T47D (cell line): ENCODE measurements at regions not wholly inside any gene's neighbourhood (a gene's known extent, or its start where the extent isn't known, plus 50 kb on each side); places are given as distances from the start of the nearest gene placed in this dataset.
A peak's percentile ranks its signal among the peaks of the same experiment; 100 is the strongest.

Experiments used
- DNase-seq, 2 experiments: peaks; one replicate each; pipeline versions ENCODE4 v3.0.0 to v3.0.0-alpha.2; 2011 to 2012; ENCODE audit warnings: low read depth in 1 of 2, low spot score in 1 of 2
- JUND ChIP-seq: IDR thresholded peaks from 2 replicates; pipeline ENCODE4 v1.6.1; 2012; ENCODE audit warnings: low read depth
- in situ Hi-C: cut with HindIII; loops from 2 replicates; pipeline ENCODE4 v1.10.0; 2016; ENCODE audit warnings: low sequenced_read_pairs, low pct_unique_long_range_greater_than_20kb

DNA sequence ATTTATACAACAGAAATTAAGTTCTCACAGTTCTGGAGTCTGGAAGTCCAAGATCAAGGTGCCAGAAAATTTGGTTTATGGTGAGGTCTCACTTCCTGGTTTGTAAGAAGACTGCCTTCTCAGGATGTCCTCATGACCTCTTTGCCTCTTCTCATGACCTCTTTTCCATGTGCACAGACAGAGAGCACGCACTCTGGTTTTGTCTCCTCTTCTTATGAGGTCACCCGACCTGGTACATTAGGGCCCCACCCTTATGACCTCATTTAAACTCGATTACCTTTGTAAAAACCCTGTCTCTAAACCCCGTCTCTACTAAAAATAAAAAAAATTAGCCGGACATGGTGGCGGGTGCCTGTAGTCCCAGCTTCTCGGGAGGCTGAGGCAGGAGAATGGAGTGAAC, 155.9 kb downstream of the KIT start:
- no peak for TF ChIP-seq JUND
- no peak for DNase-seq
- in situ Hi-C loops = no loop called here

- no peak for TF ChIP-seq JUND
- DNase-seq = no peak
- in situ Hi-C loops = no loop called here
Measured at GRCh38 chr4:54806351-54806750, 148.6 kb downstream of the KIT start.

DNA sequence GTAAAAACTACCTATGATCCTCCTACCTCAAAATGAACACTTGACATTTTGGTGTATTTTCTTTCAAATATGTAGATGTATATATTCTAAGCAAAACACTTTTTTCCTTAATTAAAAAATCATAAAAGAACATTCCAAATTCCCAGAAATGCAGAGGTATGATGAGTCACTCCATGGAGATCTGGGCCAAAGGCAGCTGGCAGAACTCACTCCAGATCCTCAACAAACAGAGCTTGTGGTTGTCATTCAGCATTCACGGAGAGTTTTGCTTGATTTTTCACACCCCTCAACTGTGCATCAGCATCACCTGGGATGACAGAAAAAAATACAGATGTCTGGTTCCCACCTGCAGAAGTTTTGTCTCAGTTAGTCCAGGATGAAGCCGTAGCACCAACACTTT, 144.6 kb downstream of the KIT start:
- DNase-seq = no peak
- TF ChIP-seq JUND = no peak
- in situ Hi-C loops = no loop called here

DNA sequence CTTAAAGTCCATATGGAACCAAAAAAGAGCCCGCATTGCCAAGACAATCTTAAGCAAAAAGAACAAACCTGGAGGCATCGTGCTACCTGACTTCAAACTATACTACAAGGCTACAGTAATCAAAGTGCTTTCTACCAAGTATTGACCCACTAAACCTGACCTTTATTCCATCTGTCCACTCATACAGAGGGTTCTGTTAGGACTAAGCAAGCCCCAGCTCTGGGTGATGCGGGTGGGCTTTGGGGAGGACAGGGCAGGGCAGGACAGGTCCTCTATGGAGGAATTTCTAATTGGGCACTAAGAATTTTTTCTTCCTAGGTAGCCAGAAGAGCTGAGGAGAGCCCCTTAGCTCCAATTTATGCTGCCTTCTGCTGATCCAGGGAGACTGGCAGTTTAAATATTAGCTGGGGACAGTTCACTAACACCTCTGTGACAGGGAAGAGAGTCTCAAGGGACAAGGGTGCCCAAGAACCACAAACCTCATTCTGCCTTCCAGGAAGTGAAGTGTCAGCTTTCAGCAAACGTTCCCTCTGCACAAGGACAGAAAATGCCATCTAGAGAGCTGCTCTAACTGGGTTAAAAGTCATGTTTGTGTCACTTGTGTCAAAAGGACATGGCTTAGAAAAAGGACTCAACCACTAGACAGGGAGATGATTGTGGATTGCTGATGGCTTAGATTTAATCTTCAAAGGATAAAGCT, 143.2 kb downstream of the KIT start:
- peak in 1 of 2 experiments; percentile 3 for DNase-seq
- TF ChIP-seq JUND = no peak
- in situ Hi-C loops = no loop called here

DNA sequence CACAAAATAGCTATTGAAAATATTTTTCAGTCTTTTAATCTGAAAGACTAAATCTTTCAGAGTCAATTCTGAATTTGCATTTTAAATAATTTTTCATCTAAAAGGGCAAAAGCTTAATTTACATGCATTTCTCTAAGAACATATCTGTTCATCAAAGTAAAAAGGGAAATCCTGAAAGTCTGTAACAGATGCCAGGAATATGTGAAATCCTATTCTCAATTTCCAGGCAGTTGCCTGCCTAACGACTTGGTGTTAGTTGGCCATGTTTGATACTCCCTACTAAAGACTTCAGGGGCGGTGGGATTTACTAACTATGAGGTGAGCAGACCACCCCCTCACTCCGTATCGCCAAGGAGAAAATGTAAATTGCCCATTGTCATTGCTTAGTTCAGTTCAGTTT, 136.8 kb downstream of the KIT start:
- TF ChIP-seq JUND = no peak
- in situ Hi-C loops = no loop called here

DNA sequence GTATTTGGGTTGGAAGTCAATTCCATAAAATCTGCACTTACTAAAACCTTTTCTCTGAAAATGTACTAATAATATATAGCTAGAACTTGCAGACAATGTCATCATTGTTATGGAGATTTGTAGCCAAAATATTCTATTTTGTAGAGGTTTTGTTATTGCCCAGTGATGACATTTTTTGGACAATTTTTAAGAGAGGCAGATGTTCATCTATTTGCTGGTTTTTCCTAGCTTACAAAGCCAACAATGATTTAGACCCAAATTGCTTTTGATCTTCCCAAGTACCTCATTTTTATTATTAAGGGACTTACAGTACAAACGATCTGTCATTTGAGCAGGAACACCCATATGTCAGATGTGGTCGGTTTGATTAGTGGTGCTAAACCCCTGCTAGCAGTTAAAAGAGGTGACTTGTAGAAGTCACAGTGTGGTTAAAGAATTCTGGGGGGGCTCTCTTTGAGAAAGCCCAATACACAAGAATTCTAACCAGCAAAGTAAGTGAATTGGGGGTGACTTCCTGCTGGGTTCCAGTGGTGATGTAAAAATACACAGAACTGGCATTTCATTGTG, 136.2 kb downstream of the KIT start:
- DNase-seq = no peak
- no peak for TF ChIP-seq JUND
- in situ Hi-C loops = no loop called here

More for the DNA sequence above, 136.8 kb downstream of the KIT start:
- no peak for DNase-seq
